HG02973 (cell line): ENCODE measurements at regions not wholly inside any gene's neighbourhood (a gene's known extent, or its start where the extent isn't known, plus 50 kb on each side); places are given as distances from the start of the nearest gene placed in this dataset.
"Not testable (repeated sequence)": the region's sequence is repeated elsewhere in the genome, so short reads cannot be mapped to it uniquely, and the experiment has no call there.

Experiments
- ATAC-seq: cut with Tn5 transposase; IDR thresholded peaks from one replicate; pipeline ENCODE4 v1.9.1; 2021; ENCODE audit warnings: moderate library complexity; ENCODE audit not compliant: unreplicated experiment

GRCh38 chr12:11978726-11979384 is 91.9 kb upstream of the BCL2L14 start:
- ATAC-seq = no peak

DNA sequence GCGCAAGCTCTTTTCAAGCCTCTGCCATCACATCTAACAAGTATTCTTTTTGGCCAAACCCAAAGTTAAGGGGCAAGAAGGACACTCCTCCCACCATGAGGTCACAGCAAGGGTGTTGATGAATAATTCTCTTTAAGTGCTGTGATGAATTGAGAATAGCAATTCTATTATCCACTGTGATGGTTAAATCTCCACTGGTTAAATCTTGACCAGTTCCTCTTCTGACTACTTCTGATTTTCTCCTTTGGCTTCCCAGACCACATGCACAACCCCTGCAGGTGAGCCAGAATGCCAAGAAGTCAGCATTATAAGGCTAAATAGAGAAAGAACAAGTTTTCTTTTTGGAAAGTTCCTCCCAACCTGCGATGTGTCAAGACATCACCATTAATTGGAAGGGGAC is 90.6 kb upstream of the BCL2L14 start:
- no peak for ATAC-seq

GRCh38 chr12:11981121-11981733 is 89.5 kb upstream of the BCL2L14 start:
- peak; percentile 91 for ATAC-seq

DNA sequence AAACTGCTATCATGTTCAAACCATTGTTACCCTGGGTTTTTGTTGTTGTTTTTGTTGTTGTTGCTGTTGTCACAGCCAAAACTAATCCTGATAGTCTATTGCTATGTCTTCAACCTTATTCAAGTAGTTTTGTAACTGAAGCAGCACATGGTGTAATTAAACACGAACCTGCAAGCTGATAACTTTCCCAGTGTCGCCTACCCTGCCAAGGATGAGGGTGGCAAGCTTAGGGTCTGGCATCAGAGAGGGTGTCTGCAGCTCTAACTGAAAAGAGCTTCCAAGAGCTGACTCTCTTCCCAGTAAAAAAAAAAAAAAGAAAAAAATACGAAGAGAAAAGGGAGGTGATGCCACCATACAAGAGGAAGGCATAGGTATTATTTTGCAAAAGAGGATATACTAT is 86.3 kb upstream of the BCL2L14 start:
- no peak for ATAC-seq

DNA sequence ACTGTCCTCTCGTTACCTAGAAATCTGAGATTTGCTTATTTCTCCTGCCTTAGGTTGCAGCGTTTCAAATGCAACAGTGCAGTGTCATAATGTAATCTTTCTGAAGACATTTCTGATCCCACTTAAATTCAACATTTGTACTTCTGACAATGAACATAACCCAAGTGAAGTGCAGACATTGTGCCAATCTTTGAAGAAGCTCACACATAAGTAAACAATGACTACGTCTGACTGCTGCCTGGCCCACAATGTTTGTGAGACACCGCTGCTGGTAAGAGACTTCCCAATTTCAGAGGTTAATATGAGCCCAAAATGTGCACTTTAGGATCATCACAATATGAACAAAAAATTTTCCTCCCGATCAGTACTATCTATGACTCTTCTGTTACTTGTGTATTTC is 84.6 kb upstream of the BCL2L14 start:
- no peak for ATAC-seq

GRCh38 chr12:11987901-11988300 is 82.8 kb upstream of the BCL2L14 start:
- ATAC-seq = no peak

DNA sequence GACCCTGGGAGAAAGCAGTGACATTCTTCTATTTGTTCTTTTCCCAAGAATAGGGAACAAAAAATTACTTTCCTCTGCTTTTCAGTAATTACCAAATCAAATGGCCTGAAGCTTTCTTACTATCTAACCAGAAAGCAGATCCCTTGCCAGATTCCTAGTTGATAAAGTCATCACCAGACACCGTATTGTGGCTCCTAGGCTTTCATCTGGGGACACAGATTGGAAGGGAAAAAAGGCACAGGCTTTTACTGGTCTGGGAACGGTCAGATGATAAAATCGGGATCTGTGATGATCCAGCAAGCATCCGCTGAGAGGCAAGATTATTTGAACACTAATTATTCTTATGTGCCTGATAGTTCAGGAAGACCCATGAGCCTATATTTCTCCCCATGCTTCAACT is 79.1 kb upstream of the BCL2L14 start:
- ATAC-seq = no peak

- ATAC-seq = no peak
Observed at GRCh38 chr12:11992515-11992914, 78.2 kb upstream of the BCL2L14 start.

GRCh38 chr12:11998307-11998943 is 72.3 kb upstream of the BCL2L14 start:
- not testable (repeated sequence) for ATAC-seq

DNA sequence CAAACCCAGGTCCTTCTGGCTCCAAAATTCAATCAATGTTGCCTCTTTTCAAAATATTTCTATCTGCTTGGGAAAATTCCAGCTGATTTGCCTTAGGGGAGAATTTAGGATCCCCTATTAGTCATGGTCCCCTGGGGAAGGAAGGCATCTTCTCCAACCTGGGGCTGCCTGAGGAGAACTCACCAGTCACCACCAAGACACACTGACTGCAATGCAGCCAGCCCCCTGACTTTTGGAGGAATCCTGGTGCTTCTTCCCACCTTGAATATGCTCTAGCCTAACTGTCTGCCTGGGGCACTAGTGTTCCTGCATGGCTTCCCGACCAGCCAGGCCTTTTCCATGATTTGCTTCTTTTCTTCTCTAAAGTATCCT is 71.8 kb upstream of the BCL2L14 start:
- ATAC-seq = no peak

DNA sequence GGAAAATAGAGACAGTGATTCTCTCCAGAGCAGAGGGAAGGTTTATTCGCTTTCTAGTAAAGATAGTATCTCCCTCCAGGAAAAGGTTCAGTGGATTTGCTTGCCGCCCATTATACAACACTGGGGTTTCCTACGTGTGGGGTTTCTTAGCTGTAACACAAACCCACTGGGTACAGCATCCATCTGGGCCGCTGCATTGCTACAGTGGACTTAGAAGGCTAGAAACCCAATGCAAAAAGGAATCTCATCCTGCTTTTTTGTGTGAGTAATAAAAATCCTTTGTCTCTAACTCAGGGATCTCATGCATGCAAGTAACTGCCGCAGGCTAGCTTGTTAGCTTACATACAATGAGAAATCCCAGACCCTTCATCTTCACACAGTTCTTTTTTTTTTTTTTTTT is 67.1 kb upstream of the BCL2L14 start:
- no peak for ATAC-seq

GRCh38 chr12:12004524-12004923 is 66.2 kb upstream of the BCL2L14 start:
- no peak for ATAC-seq

GRCh38 chr12:12007001-12007712 is 63.6 kb upstream of the BCL2L14 start:
- ATAC-seq = no peak

DNA sequence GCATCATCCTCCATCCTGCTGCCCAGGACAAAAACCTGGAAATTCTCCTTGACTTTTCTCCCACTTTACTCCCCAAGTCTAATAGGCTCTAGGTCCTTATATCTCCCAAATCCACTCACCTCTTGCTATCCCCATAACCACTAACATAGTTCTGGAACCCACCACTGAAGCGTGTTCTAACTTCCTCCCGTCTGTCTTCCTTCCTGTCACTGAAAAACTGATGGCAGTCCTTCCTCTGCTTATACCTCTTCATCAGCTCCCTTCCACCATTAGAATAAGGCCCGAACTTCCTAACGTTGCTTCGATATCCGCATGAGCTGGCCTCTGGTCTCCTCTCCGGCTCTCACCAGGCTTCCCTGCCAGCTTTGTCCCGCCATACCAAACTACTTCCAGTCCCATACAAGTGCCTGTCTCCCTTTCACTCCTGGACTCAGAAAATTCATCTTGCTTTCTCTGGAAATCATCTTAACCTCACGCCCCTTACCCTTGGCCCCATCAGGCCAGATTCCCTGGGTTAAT is 63.0 kb upstream of the BCL2L14 start:
- ATAC-seq = no peak

DNA sequence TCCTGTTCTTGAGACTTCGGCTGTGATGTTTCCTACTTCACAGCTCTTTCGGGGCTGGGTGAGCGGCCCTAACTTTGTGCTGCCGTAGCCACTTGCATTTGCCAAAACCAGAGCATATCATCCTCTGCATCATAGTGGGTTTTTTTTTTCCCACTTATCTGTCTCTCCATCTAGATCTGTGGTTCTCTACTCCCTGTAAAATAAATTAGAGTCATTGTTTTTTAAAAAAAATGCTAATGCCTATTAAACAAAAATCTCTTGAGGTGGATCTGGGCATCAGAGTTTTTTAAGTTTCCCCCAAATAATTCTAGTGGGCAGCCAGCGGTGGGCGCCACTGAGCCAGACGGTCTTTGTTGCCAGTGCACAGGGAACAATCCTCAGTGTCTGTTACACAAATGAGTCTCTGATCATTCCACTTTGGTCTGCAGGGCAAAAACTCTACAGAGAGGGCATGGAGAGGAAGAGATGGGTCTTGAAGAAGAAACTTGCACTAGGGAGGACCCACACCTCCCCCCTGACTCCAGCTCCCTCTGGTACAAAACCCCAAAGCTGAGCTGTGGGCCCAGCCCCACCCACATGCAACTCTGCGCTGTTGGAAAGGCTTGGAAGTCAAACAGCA is 62.4 kb upstream of the BCL2L14 start:
- no peak for ATAC-seq

DNA sequence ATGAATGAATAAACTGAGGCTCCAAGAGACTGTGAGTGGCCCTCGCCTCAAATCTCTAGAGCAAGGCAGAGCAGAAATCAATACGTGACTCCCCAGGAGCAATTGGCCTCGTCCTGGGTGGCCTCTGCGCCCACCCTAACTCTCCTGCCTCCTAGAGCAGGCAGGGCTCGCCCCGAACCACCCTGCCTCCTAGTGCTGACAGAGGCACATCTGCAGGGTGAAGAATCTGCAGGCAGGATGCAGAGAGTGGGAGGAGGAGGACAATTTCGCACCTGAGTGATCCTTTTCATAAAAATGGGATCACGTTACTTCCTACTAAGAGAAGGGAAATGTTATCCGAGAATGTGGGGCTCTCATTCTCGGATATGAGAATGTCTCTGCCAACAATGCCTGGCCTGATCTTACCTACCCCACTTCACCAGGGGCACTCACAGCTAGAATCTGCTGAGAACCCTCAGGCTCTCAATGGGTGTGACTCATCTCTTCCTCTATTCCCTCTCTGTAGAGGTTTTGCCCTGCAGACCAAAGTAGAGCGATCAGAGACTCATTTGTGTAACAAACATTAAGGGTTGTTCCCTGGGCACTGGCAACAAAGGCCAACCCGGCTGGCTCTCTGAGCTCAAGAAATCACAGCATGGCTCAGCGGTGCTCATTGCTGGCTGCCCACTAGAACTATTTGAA is 61.7 kb upstream of the BCL2L14 start:
- peak; percentile 43 for ATAC-seq

DNA sequence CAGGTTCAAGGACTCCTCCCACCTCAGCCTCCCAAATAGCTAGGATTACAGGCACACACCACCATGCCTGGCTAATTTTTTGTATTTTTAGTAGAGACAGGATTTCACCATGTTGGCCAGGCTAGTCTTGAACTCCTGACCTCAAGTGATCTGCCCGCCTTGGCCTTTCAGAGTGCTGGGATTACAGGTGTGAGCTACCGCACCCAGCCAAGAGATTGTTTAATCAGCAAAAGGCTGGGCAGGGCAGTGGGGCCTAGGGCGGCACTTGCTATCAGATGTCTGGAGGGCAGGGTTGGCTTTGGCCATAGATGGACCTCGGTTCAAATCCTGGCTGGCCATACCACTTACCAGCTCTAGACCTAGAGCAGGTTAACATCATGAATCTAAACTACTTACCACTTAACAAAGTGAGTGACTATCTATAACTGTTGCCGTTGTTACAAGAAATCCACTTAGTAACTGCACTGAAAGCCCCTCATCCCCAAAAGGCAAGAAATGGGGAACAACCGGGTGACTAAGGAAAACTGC is 60.9 kb upstream of the BCL2L14 start:
- not testable (repeated sequence) for ATAC-seq

DNA sequence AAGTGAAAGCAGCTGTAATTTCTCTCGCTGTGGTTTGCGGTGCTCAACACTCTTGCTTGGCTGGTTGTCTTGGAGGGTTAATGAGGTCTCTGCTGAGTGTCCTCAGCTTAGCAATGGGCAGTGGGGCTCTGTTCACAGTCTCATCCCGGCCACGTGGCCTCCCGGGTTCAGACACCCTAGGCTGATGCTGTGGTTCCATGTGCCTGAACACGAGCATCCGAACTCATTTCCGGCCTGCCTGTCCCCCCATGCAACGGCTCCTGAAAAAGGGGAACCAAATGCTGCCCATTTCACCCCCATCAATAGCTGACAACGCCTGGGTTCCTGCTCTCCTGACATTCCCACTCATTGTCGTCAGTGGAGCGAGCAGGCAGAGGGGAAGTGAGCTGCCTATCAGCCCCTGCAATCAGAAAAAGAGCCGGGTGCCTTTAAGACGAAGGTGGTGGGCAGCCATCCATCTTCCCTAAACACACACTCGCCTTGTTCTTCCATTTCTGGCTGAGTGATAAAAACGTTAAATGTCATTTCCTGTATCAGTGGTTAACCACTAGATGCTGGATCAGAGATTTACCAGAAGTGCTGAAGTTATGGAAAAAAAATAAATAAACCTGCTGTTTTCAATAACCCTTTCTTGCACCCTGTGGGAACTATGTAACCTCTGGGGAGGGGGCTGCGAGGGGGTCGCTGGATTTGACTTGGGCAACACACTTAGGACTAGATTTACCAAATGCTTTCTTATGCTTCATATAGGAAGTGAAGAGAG is 60.3 kb upstream of the BCL2L14 start:
- ATAC-seq = peak; percentile 54

GRCh38 chr12:12011880-12012260 is 58.9 kb upstream of the BCL2L14 start:
- ATAC-seq = no peak
